Endodermal cell (in vitro differentiated cells): ENCODE measurements at regions not wholly inside any gene's neighbourhood (a gene's known extent, or its start where the extent isn't known, plus 50 kb on each side); places are given as distances from the start of the nearest gene placed in this dataset.

Experiments used
- DNase-seq: peaks from one replicate; pipeline ENCODE4 v3.0.0-alpha.2; 2017
- H3K27ac ChIP-seq: 2 replicates; pipeline ENCODE4 v1.5.1; 2013; ENCODE audit warnings: mild to moderate bottlenecking, low read depth, low read length, moderate library complexity
- H3K27me3 ChIP-seq: 2 replicates; pipeline ENCODE4 v1.6.1; 2013; ENCODE audit warnings: mild to moderate bottlenecking, low read length, moderate library complexity; ENCODE audit not compliant: insufficient read depth, control insufficient read depth, poor library complexity, severe bottlenecking
- H3K36me3 ChIP-seq: 2 replicates; pipeline ENCODE4 v1.7.0; 2013; ENCODE audit warnings: mild to moderate bottlenecking, low read length, moderate library complexity; ENCODE audit not compliant: control insufficient read depth, insufficient read depth
- H3K4me1 ChIP-seq: one replicate; pipeline ENCODE4 v1.7.0; 2013; ENCODE audit warnings: low read length; ENCODE audit not compliant: control insufficient read depth, insufficient read depth
- H3K4me3 ChIP-seq: 2 replicates; pipeline ENCODE4 v1.5.1; 2013; ENCODE audit warnings: mild to moderate bottlenecking, low read length, moderate library complexity
- H3K9ac ChIP-seq: 2 replicates; pipeline ENCODE4 v1.6.1; 2013; ENCODE audit warnings: mild to moderate bottlenecking, low read length, moderate library complexity; ENCODE audit not compliant: poor library complexity, severe bottlenecking; ENCODE audit errors: extremely low read depth
- H3K9me3 ChIP-seq: 2 replicates; pipeline ENCODE4 v1.6.1; 2013; ENCODE audit warnings: mild to moderate bottlenecking, low read length, moderate library complexity; ENCODE audit not compliant: control insufficient read depth
- H3K27ac Mint-ChIP-seq: 2 replicates; pipeline ENCODE4 v1.8.0; 2020; ENCODE audit warnings: mixed read lengths
- H3K27me3 Mint-ChIP-seq: 2 replicates; pipeline ENCODE4 v1.8.0; 2021; ENCODE audit warnings: mild to moderate bottlenecking, mixed read lengths; ENCODE audit not compliant: insufficient read depth
- H3K36me3 Mint-ChIP-seq: 2 replicates; pipeline ENCODE4 v1.8.0; 2020; ENCODE audit warnings: low read depth, mixed read lengths
- H3K4me1 Mint-ChIP-seq: 2 replicates; pipeline ENCODE4 v1.8.0; 2020; ENCODE audit warnings: mixed read lengths
- H3K4me3 Mint-ChIP-seq: 2 replicates; pipeline ENCODE4 v1.8.0; 2020; ENCODE audit warnings: mild to moderate bottlenecking, moderate library complexity, mixed read lengths
- H3K9me3 Mint-ChIP-seq: 2 replicates; pipeline ENCODE4 v1.8.0; 2020; ENCODE audit warnings: mild to moderate bottlenecking, mixed read lengths
- CTCF ChIP-seq: fragments of 200-600 bp; sonication (generic); conservative IDR thresholded peaks from 2 replicates; pipeline ENCODE4 v1.5.0; 2021; ENCODE audit warnings: antibody characterized with exemption, mild to moderate bottlenecking
- WGBS, 2 experiments: methylation state at CpG; one replicate each; pipeline versions ENCODE4 v1.1.5 to v1.1.7; 2013; ENCODE audit warnings: missing lambda C conversion rate in 2 of 2, mixed read lengths in 1 of 2; ENCODE audit not compliant: insufficient coverage in 1 of 2, insufficient read length in 1 of 2; 5-methylcytosine and 5-hydroxymethylcytosine counted together

GRCh38 chr11:92916299-92916698 lies 53.2 kb upstream of the MTNR1B start:
- Mint-ChIP-seq H3K4me1 (peaks cover 5% of the 10 kb centered on the region), H3K36me3 (no peaks in the 10 kb centered on the region), H3K27me3 (peaks cover 2% of the 10 kb centered on the region), H3K27ac (no peak overlapping the region), H3K9me3 (no peaks in the 10 kb centered on the region), H3K4me3 (no peak overlapping the region)
- H3K9me3 ChIP-seq, result no peaks in the 10 kb centered on the region
- no peak for DNase-seq
- H3K36me3 ChIP-seq, result no peaks in the 10 kb centered on the region
- H3K4me1 ChIP-seq, result no peaks in the 10 kb centered on the region
- 91% methylated on average over 4 of the region's 4 CpGs for WGBS, 2 experiments
- no peak overlapping the region for H3K27ac ChIP-seq
- no peak for TF ChIP-seq CTCF
- H3K4me3 ChIP-seq, result no peak overlapping the region
- no peaks in the 10 kb centered on the region for H3K27me3 ChIP-seq
- H3K9ac ChIP-seq, result no peak overlapping the region

DNA sequence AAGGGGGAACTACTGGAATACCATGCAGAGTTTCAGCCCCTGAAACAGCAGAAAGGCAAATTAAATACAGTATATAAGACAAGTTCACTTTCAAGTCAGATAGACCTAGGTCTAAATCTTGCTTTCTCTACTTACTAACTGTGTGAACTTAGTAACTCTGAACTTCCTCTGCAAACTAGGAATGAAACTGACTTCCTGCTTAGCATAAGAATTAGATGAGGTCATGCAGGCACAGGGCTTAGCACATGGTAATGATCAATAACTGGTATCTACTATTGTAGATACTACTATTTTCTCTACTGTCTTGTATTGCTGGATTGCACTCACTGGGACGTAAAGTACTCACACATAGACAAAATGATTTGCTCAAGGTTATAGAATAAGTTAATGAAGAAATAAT lies 51.5 kb upstream of the MTNR1B start:
- no peak overlapping the region for H3K27ac Mint-ChIP-seq
- no peak for DNase-seq
- no peak for TF ChIP-seq CTCF
- Histone ChIP-seq H3K9me3 (peaks cover 3% of the 10 kb centered on the region), H3K9ac (no peak overlapping the region), H3K27me3 (no peaks in the 10 kb centered on the region), H3K36me3 (no peaks in the 10 kb centered on the region), H3K4me3 (no peak overlapping the region), H3K4me1 (no peaks in the 10 kb centered on the region), H3K27ac (no peak overlapping the region)
- H3K4me1 Mint-ChIP-seq, result peaks cover 5% of the 10 kb centered on the region
- no peaks in the 10 kb centered on the region for H3K36me3 Mint-ChIP-seq
- no peaks in the 10 kb centered on the region for H3K9me3 Mint-ChIP-seq
- H3K4me3 Mint-ChIP-seq, result no peak overlapping the region
- H3K27me3 Mint-ChIP-seq, result peaks cover 2% of the 10 kb centered on the region
- WGBS, 2 experiments, result no CpG with 5 or more reads among the region's 1 CpG

DNA sequence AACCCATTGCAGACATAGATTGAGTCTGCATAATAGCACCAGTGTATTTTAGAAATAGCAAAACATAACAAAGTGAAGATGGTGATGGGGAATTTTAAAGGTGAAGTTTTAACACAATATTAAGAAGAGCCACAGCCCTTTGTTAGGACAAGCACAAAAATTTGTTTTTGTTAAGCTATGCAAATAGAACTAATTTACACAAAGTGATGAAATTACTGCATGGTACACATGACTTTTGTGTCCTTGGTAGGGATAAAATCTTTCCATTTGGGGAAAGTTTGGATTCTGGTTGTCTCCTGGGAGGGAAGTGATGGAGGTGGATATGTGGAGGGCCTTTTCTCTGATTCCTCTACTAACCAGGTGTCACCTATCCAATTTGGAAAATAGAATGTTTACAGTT lies 50.4 kb upstream of the MTNR1B start:
- Mint-ChIP-seq H3K4me1 (peaks cover 5% of the 10 kb centered on the region), H3K4me3 (no peak overlapping the region), H3K27ac (no peak overlapping the region), H3K36me3 (no peaks in the 10 kb centered on the region), H3K27me3 (no peaks in the 10 kb centered on the region), H3K9me3 (peaks cover 9% of the 10 kb centered on the region)
- Histone ChIP-seq H3K4me1 (no peaks in the 10 kb centered on the region), H3K4me3 (no peak overlapping the region), H3K27ac (no peak overlapping the region), H3K9me3 (peaks cover 12% of the 10 kb centered on the region), H3K36me3 (no peaks in the 10 kb centered on the region), H3K27me3 (no peaks in the 10 kb centered on the region), H3K9ac (no peak overlapping the region)
- TF ChIP-seq CTCF, result no peak
- no peak for DNase-seq
